ENCODE measurements at regions not wholly inside any gene's neighbourhood (a gene's known extent, or its start where the extent isn't known, plus 50 kb on each side); places are given as distances from the start of the nearest gene placed in this dataset.

DNA sequence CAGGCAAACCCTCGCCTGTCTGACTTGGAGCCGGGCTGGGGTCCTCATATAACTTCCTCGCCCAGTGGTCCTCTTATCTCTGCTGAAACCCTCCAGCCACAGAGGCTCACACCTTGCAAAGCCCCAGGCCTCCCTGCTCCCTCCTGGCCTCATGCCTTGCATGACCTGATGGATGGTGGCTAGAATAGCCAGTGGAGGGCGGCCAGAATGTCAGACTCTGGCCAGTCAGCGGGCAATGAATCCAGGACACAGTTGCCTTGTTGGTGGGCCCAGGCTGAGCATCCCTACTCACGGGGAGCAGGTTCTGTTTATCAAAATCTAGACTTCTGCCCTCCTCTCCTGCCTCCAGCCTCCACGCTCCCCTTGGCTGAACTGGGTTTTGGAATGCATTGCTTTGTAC lies 69.1 kb upstream of the WNT11 start:
- TF ChIP-seq, protein P1, sequence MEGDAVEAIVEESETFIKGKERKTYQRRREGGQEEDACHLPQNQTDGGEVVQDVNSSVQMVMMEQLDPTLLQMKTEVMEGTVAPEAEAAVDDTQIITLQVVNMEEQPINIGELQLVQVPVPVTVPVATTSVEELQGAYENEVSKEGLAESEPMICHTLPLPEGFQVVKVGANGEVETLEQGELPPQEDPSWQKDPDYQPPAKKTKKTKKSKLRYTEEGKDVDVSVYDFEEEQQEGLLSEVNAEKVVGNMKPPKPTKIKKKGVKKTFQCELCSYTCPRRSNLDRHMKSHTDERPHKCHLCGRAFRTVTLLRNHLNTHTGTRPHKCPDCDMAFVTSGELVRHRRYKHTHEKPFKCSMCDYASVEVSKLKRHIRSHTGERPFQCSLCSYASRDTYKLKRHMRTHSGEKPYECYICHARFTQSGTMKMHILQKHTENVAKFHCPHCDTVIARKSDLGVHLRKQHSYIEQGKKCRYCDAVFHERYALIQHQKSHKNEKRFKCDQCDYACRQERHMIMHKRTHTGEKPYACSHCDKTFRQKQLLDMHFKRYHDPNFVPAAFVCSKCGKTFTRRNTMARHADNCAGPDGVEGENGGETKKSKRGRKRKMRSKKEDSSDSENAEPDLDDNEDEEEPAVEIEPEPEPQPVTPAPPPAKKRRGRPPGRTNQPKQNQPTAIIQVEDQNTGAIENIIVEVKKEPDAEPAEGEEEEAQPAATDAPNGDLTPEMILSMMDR (IDR thresholded peaks at IDR 0.05; ENCODE audit: insufficient read depth, low read length, poor library complexity, severe bottlenecking), result no peak
- no peak overlapping the region for H3K4me3 ChIP-seq (ENCODE audit: low read depth, low read length)

DNA sequence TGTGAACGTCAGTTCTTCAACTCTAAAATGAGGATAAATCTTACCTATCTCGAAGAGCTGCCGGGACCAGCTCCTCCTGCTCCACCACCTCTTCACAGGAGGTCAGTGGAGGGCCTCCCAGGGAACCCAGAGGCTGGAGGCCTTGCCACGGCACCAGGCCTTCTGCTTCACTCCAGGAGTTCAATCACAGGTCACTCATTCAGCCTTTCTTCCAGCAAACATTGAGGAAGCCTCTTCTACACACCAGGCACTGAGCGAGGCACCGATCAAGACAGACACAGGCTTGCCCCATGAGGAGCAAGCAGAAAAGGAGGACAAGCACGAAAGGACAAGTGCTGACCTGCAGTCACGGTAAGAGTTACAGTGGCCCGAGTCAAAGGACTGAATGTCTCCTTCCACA lies 64.8 kb upstream of the WNT11 start:
- no peaks in the 10 kb centered on the region for H3K36me3 ChIP-seq (ENCODE audit: control insufficient read depth, insufficient read depth, low read length)
- no peak overlapping the region for H3K4me3 ChIP-seq (ENCODE audit: low read depth, low read length)
- no peak for DNase-seq (ENCODE audit: low read depth)
- peaks cover 6% of the 10 kb centered on the region for H3K27me3 ChIP-seq (ENCODE audit: control insufficient read depth, insufficient read depth, low read length)
- TF ChIP-seq, protein P1 (IDR thresholded peaks at IDR 0.05; ENCODE audit: insufficient read depth, low read length, poor library complexity, severe bottlenecking), result no peak

More for the DNA sequence above, 69.1 kb upstream of the WNT11 start:
- no peak for DNase-seq (ENCODE audit: low read depth)
- H3K27me3 ChIP-seq (ENCODE audit: control insufficient read depth, insufficient read depth, low read length), result peaks cover 29% of the 10 kb centered on the region
- no peaks in the 10 kb centered on the region for H3K36me3 ChIP-seq (ENCODE audit: control insufficient read depth, insufficient read depth, low read length)

DNA sequence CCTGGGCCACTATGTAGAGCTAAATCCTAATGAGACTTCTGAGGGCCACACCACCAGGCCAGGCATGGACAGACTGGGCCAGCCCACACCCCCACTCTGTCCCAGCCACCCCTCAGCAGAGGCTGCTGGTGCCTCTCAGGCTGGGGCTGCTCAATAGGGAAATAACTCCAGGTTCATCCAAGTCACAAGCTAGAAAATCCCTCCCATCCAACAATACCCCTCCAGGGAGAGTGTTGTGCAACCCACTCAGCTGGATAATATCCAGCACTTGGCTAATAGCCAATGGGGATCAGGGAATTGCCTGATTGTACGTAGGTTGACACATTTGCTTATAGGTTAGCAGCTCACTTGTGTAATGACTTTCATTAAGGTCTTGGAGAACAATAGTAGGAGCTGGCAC lies 64.1 kb upstream of the WNT11 start:
- Histone ChIP-seq H3K4me3 (ENCODE audit: low read depth, low read length) (no peak overlapping the region), H3K27me3 (ENCODE audit: control insufficient read depth, insufficient read depth, low read length) (peaks cover 2% of the 10 kb centered on the region), H3K36me3 (ENCODE audit: control insufficient read depth, insufficient read depth, low read length) (no peaks in the 10 kb centered on the region)
- no peak for DNase-seq (ENCODE audit: low read depth)
- TF ChIP-seq, protein P1 (IDR thresholded peaks at IDR 0.05; ENCODE audit: insufficient read depth, low read length, poor library complexity, severe bottlenecking), result no peak

DNA sequence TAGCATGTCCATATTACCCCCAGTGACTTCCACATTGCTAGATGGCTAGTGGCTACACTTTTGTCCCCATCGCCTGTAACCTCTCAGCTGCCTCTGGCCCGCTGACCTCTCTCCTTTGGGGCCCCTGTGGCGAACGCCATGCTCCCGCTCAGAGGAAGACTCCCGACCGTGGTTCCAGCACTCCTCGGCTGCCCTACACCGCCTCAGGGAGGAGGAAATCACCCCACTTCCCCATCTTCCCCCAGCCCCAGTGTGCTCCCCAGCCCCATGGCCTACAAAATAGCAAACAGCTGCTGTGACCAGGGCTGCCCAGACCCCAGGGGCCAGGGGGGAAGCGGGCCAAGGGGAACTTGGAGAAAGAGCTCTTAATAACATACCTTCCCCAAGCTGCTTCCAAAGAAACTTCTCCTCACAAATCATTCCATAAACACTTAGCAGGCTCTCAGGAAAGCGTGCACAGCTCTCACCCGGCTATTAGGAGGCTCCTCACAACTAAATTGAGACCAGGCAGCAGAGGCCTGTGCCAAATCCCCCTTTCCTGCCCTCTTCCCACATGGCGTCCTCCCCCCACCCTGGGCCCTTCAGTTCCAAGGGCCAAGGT lies 63.5 kb upstream of the WNT11 start:
- TF ChIP-seq, protein P1 (IDR thresholded peaks at IDR 0.05; ENCODE audit: insufficient read depth, low read length, poor library complexity, severe bottlenecking), result no peak
- no peak overlapping the region for H3K4me3 ChIP-seq (ENCODE audit: low read depth, low read length)
- DNase-seq (ENCODE audit: low read depth), result no peak
- no peaks in the 10 kb centered on the region for H3K36me3 ChIP-seq (ENCODE audit: control insufficient read depth, insufficient read depth, low read length)
- H3K27me3 ChIP-seq (ENCODE audit: control insufficient read depth, insufficient read depth, low read length), result peaks cover 4% of the 10 kb centered on the region

DNA sequence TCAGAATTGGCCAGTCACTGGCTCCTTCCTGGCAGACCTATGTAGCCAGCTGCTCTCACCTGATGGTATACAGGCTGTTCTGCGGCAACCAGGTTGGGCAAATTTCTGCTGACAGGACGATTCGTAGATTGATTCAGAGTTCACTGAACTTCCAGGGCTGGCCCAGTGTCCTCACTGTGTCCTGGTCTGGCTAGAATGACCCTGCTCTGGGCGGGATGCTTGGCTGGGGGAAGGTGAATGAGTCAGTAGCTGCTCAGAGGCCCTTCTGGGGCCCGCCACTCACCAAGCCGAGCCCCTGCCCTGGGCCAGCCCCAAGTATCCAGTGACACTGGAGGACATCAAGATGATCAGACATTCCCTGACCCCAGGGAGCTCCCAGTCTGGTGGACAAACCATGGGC lies 62.9 kb upstream of the WNT11 start:
- peaks cover 3% of the 10 kb centered on the region for H3K27me3 ChIP-seq (ENCODE audit: control insufficient read depth, insufficient read depth, low read length)
- DNase-seq (ENCODE audit: low read depth), result no peak
- H3K4me3 ChIP-seq (ENCODE audit: low read depth, low read length), result no peak overlapping the region
- no peaks in the 10 kb centered on the region for H3K36me3 ChIP-seq (ENCODE audit: control insufficient read depth, insufficient read depth, low read length)
- TF ChIP-seq, protein P1 (IDR thresholded peaks at IDR 0.05; ENCODE audit: insufficient read depth, low read length, poor library complexity, severe bottlenecking), result no peak

DNA sequence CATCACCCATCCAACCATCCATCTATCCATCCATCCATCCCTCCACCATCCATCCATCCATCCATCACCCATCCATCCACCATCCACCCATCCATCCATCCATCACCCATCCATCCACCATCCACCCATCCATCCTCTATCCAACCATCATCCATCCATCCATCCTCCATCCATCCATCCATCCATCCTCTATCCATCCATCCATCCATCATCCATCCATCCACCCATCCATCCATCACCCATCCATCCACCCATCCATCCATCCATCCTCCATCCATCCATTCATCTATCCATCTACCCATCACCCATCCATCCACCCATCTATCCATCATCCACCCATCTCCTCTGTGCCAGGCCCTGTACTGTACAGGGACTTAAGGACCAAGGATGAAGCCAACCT lies 62.2 kb upstream of the WNT11 start:
- no peak overlapping the region for H3K4me3 ChIP-seq (ENCODE audit: low read depth, low read length)
- DNase-seq (ENCODE audit: low read depth), result no peak
- TF ChIP-seq, protein P1 (IDR thresholded peaks at IDR 0.05; ENCODE audit: insufficient read depth, low read length, poor library complexity, severe bottlenecking), result no peak
- H3K36me3 ChIP-seq (ENCODE audit: control insufficient read depth, insufficient read depth, low read length), result no peaks in the 10 kb centered on the region
- H3K27me3 ChIP-seq (ENCODE audit: control insufficient read depth, insufficient read depth, low read length), result peaks cover 5% of the 10 kb centered on the region

Data from kidney epithelial cell (primary cell).